ENCODE measurements at regions not wholly inside any gene's neighbourhood (a gene's known extent, or its start where the extent isn't known, plus 50 kb on each side); places are given as distances from the start of the nearest gene placed in this dataset.
"Not testable (repeated sequence)": the region's sequence is repeated elsewhere in the genome, so short reads cannot be mapped to it uniquely, and the experiment has no call there.

GRCh38 chr6:25155211-25155610 is 124.0 kb upstream of the CARMIL1 start:
- no peak overlapping the region for H3K4me3 ChIP-seq (ENCODE audit: low read depth, low read length)
- DNase-seq (ENCODE audit: low read depth), result no peak
- no peak for TF ChIP-seq CTCF (IDR thresholded peaks at IDR 0.05; ENCODE audit: low read depth, low read length, missing control alignments)

- H3K4me3 ChIP-seq (ENCODE audit: low read depth, low read length), result no peak overlapping the region
- no peak for DNase-seq (ENCODE audit: low read depth)
- no peak for TF ChIP-seq CTCF (IDR thresholded peaks at IDR 0.05; ENCODE audit: low read depth, low read length, missing control alignments)
These were observed 123.1 kb upstream of the CARMIL1 start for GRCh38 chr6:25156123-25156522.

- no peak overlapping the region for H3K4me3 ChIP-seq (ENCODE audit: low read depth, low read length)
- no peak for DNase-seq (ENCODE audit: low read depth)
- no peak for TF ChIP-seq CTCF (IDR thresholded peaks at IDR 0.05; ENCODE audit: low read depth, low read length, missing control alignments)
These were observed 122.0 kb upstream of the CARMIL1 start for GRCh38 chr6:25157183-25157582.

GRCh38 chr6:25157842-25158241 is 121.3 kb upstream of the CARMIL1 start:
- TF ChIP-seq CTCF (IDR thresholded peaks at IDR 0.05; ENCODE audit: low read depth, low read length, missing control alignments), result no peak
- DNase-seq (ENCODE audit: low read depth), result no peak

GRCh38 chr6:25160134-25160533 is 119.0 kb upstream of the CARMIL1 start:
- H3K4me3 ChIP-seq (ENCODE audit: low read depth, low read length); DNase-seq (ENCODE audit: low read depth): not testable (repeated sequence)

More at GRCh38 chr6:25157842-25158241, 121.3 kb upstream of the CARMIL1 start:
- H3K4me3 ChIP-seq (ENCODE audit: low read depth, low read length), result no peak overlapping the region

- no peak for DNase-seq (ENCODE audit: low read depth)
- no peak overlapping the region for H3K4me3 ChIP-seq (ENCODE audit: low read depth, low read length)
- TF ChIP-seq CTCF (IDR thresholded peaks at IDR 0.05; ENCODE audit: low read depth, low read length, missing control alignments), result no peak
These were observed 114.0 kb upstream of the CARMIL1 start for GRCh38 chr6:25165177-25165576.

GRCh38 chr6:25165800-25166199 is 113.4 kb upstream of the CARMIL1 start:
- no peak for DNase-seq (ENCODE audit: low read depth)
- TF ChIP-seq CTCF (IDR thresholded peaks at IDR 0.05; ENCODE audit: low read depth, low read length, missing control alignments), result no peak
- H3K4me3 ChIP-seq (ENCODE audit: low read depth, low read length), result no peak overlapping the region
